HL-60 (cell line): ENCODE measurements at regions not wholly inside any gene's neighbourhood (a gene's known extent, or its start where the extent isn't known, plus 50 kb on each side); places are given as distances from the start of the nearest gene placed in this dataset.

Experiments used
- CTCF ChIP-seq: IDR thresholded peaks from one replicate; pipeline ENCODE4 v1.5.1; 2011; ENCODE audit warnings: low read length, control low read depth, inconsistent platforms; ENCODE audit not compliant: insufficient read depth
- POLR2AphosphoS5 ChIP-seq: IDR thresholded peaks from 2 replicates; pipeline ENCODE4 v1.6.1; 2012; ENCODE audit warnings: low read depth
- REST ChIP-seq: IDR thresholded peaks from 2 replicates; pipeline ENCODE4 v1.6.1; 2012; ENCODE audit warnings: low read depth; ENCODE audit not compliant: insufficient replicate concordance

GRCh38 chr1:224493269-224493668 lies 58.7 kb upstream of the WDR26 start:
- TF ChIP-seq CTCF, result no peak
- TF ChIP-seq POLR2AphosphoS5, result no peak
- TF ChIP-seq REST, result no peak
